Liver (tissue), 7 donors: ENCODE measurements at regions not wholly inside any gene's neighbourhood (a gene's known extent, or its start where the extent isn't known, plus 50 kb on each side); places are given as distances from the start of the nearest gene placed in this dataset.

ENCODE experiments used
- DNase-seq: peaks from one replicate; pipeline ENCODE4 v3.0.0-alpha.2; 2017; ENCODE audit warnings: low spot score
- H3K27ac ChIP-seq, 2 donors: one replicate each; pipeline ENCODE4 v1.7.0; 2013; ENCODE audit warnings: inconsistent platforms in 2 of 2, low read length in 2 of 2, control low read depth in 1 of 2, low read depth in 1 of 2, mild to moderate bottlenecking in 1 of 2
- H3K27me3 ChIP-seq, 4 donors: one replicate each; pipeline versions ENCODE4 v1.6.1 to v1.7.0; 2013; ENCODE audit warnings: low read length in 3 of 4, inconsistent platforms in 1 of 4, mild to moderate bottlenecking in 1 of 4, moderate library complexity in 1 of 4; ENCODE audit not compliant: control insufficient read depth in 4 of 4, insufficient read depth in 4 of 4
- H3K36me3 ChIP-seq, 4 donors: one replicate each; pipeline versions ENCODE4 v1.6.1 to v1.7.0; 2013; ENCODE audit warnings: low read length in 3 of 4, mild to moderate bottlenecking in 3 of 4, low read depth in 1 of 4, moderate library complexity in 1 of 4; ENCODE audit not compliant: control insufficient read depth in 4 of 4, insufficient read depth in 3 of 4
- H3K4me1 ChIP-seq, 4 donors: one replicate each; pipeline versions ENCODE4 v1.6.1 to v1.7.0; 2013; ENCODE audit warnings: low read length in 3 of 4, mild to moderate bottlenecking in 3 of 4, moderate library complexity in 1 of 4; ENCODE audit not compliant: control insufficient read depth in 4 of 4, insufficient read depth in 4 of 4
- H3K4me3 ChIP-seq, 3 donors: one replicate each; pipeline versions ENCODE4 v1.6.1 to v1.7.0; 2013; ENCODE audit warnings: low read length in 3 of 3, control low read depth in 1 of 3, low read depth in 1 of 3, mild to moderate bottlenecking in 1 of 3
- H3K9ac ChIP-seq, 2 donors: one replicate each; pipeline ENCODE4 v1.7.0; 2013; ENCODE audit warnings: low read length in 2 of 2, mild to moderate bottlenecking in 2 of 2, moderate library complexity in 2 of 2, control low read depth in 1 of 2, low read depth in 1 of 2
- H3K9me3 ChIP-seq, 4 donors: one replicate each; pipeline versions ENCODE4 v1.6.1 to v1.7.0; 2013; ENCODE audit warnings: low read length in 3 of 4; ENCODE audit not compliant: control insufficient read depth in 4 of 4
- EGR1 ChIP-seq, 2 donors: IDR thresholded peaks; 2 replicates each; pipeline ENCODE4 v1.6.1; 2016 to 2018; ENCODE audit warnings: antibody characterized with exemption in 2 of 2, low read depth in 2 of 2
- FOXA1 ChIP-seq: IDR thresholded peaks from 2 replicates; pipeline ENCODE4 v1.6.1; 2016; ENCODE audit warnings: antibody characterized with exemption
- FOXA2 ChIP-seq: IDR thresholded peaks from 2 replicates; pipeline ENCODE4 v1.6.1; 2016; ENCODE audit warnings: antibody characterized with exemption
- GABPA ChIP-seq, 2 donors: IDR thresholded peaks in 1 of 2; conservative IDR thresholded peaks in 1 of 2; 2 replicates each; pipeline ENCODE4 v1.6.1; 2016; ENCODE audit warnings: antibody characterized with exemption in 2 of 2, mild to moderate bottlenecking in 1 of 2, moderate library complexity in 1 of 2
- JUND ChIP-seq, 2 donors: IDR thresholded peaks; 2 replicates each; pipeline ENCODE4 v1.6.1; 2016; ENCODE audit warnings: antibody characterized with exemption in 2 of 2
- NR2F2 ChIP-seq: IDR thresholded peaks from 2 replicates; pipeline ENCODE4 v1.6.1; 2016; ENCODE audit warnings: antibody characterized with exemption
- TAF1 ChIP-seq: conservative IDR thresholded peaks from 2 replicates; pipeline ENCODE4 v1.6.1; 2016; ENCODE audit warnings: antibody characterized with exemption, mild to moderate bottlenecking
- WGBS: extraction: QIAGEN DNeasy Blood & Tissue Kit; methylation state at CpG from one replicate; pipeline ENCODE4 v1.1.7; 2013; 5-methylcytosine and 5-hydroxymethylcytosine counted together
- TF ChIP-seq, protein P1 (sequence below): IDR thresholded peaks from 2 replicates; pipeline ENCODE4 v1.6.1; 2016; ENCODE audit warnings: antibody characterized with exemption
- TF ChIP-seq, protein P2 (sequence below): IDR thresholded peaks from 2 replicates; pipeline ENCODE4 v1.6.1; 2016; ENCODE audit warnings: antibody characterized with exemption, mild to moderate bottlenecking
- TF ChIP-seq, protein P3 (sequence below): IDR thresholded peaks from 2 replicates; pipeline ENCODE4 v1.6.1; 2016; ENCODE audit warnings: antibody characterized with exemption
- donor health status: healthy.
- donor health status: healthy.
- donor health status: healthy.
- donor health status: healthy.

DNA sequence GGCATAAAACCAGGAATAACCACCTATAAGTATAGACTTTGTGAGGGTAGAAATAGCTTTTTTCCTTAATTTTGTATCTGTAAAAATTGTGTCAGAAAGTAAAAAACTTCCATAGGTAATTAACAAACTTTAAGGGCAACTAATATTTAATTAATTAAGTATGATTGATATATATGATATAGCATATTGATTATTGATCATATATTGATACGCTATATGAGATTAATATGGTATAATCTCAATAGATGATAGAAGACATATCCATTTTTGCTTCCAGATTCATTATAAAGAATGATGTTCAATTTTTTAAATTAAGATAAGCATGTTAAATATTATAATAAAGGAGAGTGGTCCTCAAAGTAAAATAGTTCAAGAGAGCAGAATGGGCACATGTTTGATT lies 99.3 kb upstream of the VAV3 start:
- no peak overlapping the region for H3K9ac ChIP-seq
- DNase-seq: no peak
- H3K27ac ChIP-seq: no peak overlapping the region
- no peak for TF ChIP-seq GABPA (IDR thresholded peaks at IDR 0.05 in 1 of 2, conservative IDR thresholded peaks at IDR 0.05 in 1 of 2)
- TF ChIP-seq FOXA1: no peak
- TF ChIP-seq, protein P1, sequence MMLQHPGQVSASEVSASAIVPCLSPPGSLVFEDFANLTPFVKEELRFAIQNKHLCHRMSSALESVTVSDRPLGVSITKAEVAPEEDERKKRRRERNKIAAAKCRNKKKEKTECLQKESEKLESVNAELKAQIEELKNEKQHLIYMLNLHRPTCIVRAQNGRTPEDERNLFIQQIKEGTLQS: no peak
- TF ChIP-seq TAF1: no peak
- TF ChIP-seq JUND (IDR thresholded peaks at IDR 0.05): no peak
- no peak for TF ChIP-seq FOXA2
- WGBS: 53% methylated on average over 1 of the region's 1 CpG
- no peaks in the 10 kb centered on the region for H3K4me1 ChIP-seq
- H3K27me3 ChIP-seq: no peaks in the 10 kb centered on the region
- H3K9me3 ChIP-seq: peaks cover 0 to 7% (median 0%) of the 10 kb centered on the region in 4 donors
- H3K4me3 ChIP-seq: no peak overlapping the region
- no peaks in the 10 kb centered on the region for H3K36me3 ChIP-seq

DNA sequence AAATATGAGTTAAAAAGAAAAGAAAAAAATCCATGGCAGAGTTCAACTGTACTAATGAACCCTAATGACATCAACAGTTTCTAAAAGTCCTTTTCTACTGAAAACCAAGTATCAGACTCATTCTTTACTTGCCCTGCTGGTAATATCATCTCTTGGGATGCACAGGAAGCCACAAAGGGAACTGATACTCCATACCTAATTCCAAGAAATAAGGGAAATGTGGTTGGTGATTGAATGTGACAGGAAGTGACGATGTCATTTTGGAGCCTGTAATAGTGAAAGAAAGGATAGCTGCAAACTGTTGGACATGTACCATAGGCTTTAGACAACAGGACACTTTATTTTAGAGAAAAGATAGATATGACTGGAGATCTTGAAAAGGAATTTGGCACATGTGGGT lies 98.7 kb upstream of the VAV3 start:
- no peaks in the 10 kb centered on the region for H3K4me1 ChIP-seq
- no peak overlapping the region for H3K9ac ChIP-seq
- WGBS: 72% methylated on average over 1 of the region's 1 CpG
- no peak overlapping the region for H3K4me3 ChIP-seq
- H3K27me3 ChIP-seq: no peaks in the 10 kb centered on the region
- no peaks in the 10 kb centered on the region for H3K36me3 ChIP-seq
- TF ChIP-seq EGR1 (IDR thresholded peaks at IDR 0.05; ENCODE audit: low read depth in 2 of 2): no peak
- TF ChIP-seq, protein P2, sequence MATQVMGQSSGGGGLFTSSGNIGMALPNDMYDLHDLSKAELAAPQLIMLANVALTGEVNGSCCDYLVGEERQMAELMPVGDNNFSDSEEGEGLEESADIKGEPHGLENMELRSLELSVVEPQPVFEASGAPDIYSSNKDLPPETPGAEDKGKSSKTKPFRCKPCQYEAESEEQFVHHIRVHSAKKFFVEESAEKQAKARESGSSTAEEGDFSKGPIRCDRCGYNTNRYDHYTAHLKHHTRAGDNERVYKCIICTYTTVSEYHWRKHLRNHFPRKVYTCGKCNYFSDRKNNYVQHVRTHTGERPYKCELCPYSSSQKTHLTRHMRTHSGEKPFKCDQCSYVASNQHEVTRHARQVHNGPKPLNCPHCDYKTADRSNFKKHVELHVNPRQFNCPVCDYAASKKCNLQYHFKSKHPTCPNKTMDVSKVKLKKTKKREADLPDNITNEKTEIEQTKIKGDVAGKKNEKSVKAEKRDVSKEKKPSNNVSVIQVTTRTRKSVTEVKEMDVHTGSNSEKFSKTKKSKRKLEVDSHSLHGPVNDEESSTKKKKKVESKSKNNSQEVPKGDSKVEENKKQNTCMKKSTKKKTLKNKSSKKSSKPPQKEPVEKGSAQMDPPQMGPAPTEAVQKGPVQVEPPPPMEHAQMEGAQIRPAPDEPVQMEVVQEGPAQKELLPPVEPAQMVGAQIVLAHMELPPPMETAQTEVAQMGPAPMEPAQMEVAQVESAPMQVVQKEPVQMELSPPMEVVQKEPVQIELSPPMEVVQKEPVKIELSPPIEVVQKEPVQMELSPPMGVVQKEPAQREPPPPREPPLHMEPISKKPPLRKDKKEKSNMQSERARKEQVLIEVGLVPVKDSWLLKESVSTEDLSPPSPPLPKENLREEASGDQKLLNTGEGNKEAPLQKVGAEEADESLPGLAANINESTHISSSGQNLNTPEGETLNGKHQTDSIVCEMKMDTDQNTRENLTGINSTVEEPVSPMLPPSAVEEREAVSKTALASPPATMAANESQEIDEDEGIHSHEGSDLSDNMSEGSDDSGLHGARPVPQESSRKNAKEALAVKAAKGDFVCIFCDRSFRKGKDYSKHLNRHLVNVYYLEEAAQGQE: no peak
- TF ChIP-seq, protein P3, sequence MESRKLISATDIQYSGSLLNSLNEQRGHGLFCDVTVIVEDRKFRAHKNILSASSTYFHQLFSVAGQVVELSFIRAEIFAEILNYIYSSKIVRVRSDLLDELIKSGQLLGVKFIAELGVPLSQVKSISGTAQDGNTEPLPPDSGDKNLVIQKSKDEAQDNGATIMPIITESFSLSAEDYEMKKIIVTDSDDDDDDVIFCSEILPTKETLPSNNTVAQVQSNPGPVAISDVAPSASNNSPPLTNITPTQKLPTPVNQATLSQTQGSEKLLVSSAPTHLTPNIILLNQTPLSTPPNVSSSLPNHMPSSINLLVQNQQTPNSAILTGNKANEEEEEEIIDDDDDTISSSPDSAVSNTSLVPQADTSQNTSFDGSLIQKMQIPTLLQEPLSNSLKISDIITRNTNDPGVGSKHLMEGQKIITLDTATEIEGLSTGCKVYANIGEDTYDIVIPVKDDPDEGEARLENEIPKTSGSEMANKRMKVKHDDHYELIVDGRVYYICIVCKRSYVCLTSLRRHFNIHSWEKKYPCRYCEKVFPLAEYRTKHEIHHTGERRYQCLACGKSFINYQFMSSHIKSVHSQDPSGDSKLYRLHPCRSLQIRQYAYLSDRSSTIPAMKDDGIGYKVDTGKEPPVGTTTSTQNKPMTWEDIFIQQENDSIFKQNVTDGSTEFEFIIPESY: no peak
- TF ChIP-seq NR2F2: no peak
- no peak overlapping the region for H3K27ac ChIP-seq
- H3K9me3 ChIP-seq: peaks cover 0 to 7% (median 0%) of the 10 kb centered on the region in 4 donors
- no peak for DNase-seq

DNA sequence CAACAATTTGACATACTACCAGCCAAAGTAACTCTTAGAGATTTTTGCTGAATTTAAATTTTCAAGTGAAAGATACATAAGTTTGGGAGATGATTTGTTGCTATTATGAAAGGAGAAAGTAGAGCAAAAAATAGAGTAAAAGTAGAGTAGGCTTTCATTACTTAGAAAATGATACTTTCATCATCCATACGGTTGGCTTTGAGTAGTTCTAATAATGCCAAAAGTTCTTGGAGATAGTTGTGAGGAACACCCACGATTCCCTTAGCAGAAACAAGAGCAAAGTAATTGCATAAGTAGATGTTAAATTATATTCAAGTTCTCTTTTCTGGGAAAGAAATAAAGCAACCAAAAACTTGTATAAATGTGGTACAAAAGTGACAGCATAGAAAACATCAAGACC lies 95.0 kb upstream of the VAV3 start:
- H3K9ac ChIP-seq: no peak overlapping the region
- no peaks in the 10 kb centered on the region for H3K27me3 ChIP-seq
- H3K4me1 ChIP-seq: no peaks in the 10 kb centered on the region
- no peak overlapping the region for H3K27ac ChIP-seq
- no peaks in the 10 kb centered on the region for H3K36me3 ChIP-seq
- peaks cover 0 to 7% (median 0%) of the 10 kb centered on the region in 4 donors for H3K9me3 ChIP-seq
- no peak for DNase-seq
- H3K4me3 ChIP-seq: no peak overlapping the region
- TF ChIP-seq TAF1 (no peak), JUND (IDR thresholded peaks at IDR 0.05) (no peak)
- TF ChIP-seq, protein P3: no peak
- 65% methylated on average over 2 of the region's 2 CpGs for WGBS
